Testis (tissue), 2 donors: ENCODE measurements at regions not wholly inside any gene's neighbourhood (a gene's known extent, or its start where the extent isn't known, plus 50 kb on each side); places are given as distances from the start of the nearest gene placed in this dataset.

ENCODE experiments used
- POLR2A ChIP-seq: fragments of 450-650 bp; IDR thresholded peaks from one replicate; pipeline ENCODE4 v1.6.1; 2017; ENCODE audit warnings: antibody characterized with exemption, mild to moderate bottlenecking, moderate library complexity
- TF ChIP-seq, protein P1 (sequence below), 3 experiments: fragments of 450-650 bp in 2 of 3; fragments of 200-600 bp in 1 of 3; sonication (generic) in 1 of 3; IDR thresholded peaks; one replicate each; pipeline ENCODE4 v1.5.1; 2016 to 2019; ENCODE audit warnings: antibody characterized with exemption in 3 of 3, mild to moderate bottlenecking in 2 of 3, moderate library complexity in 1 of 3

- TF ChIP-seq, protein P1, sequence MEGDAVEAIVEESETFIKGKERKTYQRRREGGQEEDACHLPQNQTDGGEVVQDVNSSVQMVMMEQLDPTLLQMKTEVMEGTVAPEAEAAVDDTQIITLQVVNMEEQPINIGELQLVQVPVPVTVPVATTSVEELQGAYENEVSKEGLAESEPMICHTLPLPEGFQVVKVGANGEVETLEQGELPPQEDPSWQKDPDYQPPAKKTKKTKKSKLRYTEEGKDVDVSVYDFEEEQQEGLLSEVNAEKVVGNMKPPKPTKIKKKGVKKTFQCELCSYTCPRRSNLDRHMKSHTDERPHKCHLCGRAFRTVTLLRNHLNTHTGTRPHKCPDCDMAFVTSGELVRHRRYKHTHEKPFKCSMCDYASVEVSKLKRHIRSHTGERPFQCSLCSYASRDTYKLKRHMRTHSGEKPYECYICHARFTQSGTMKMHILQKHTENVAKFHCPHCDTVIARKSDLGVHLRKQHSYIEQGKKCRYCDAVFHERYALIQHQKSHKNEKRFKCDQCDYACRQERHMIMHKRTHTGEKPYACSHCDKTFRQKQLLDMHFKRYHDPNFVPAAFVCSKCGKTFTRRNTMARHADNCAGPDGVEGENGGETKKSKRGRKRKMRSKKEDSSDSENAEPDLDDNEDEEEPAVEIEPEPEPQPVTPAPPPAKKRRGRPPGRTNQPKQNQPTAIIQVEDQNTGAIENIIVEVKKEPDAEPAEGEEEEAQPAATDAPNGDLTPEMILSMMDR (IDR thresholded peaks at IDR 0.05): no peak
- no peak for TF ChIP-seq POLR2A
Measured at GRCh38 chr10:55163388-55163979, 362.5 kb upstream of the PCDH15 start.
